Endothelial cell of umbilical vein (primary cell): ENCODE measurements at regions not wholly inside any gene's neighbourhood (a gene's known extent, or its start where the extent isn't known, plus 50 kb on each side); places are given as distances from the start of the nearest gene placed in this dataset.

Source experiments
- BruUV-seq: library from RNA; stranded (reverse); fragments of 400-500 nt; replicated peaks from 2 replicates; lab custom pipeline; 2021; lab: Mats Ljungman, UMichigan
- CTCF ChIA-PET: fragments of 300-600, 350-600 bp; sonication (Branson Sonifier 250); formaldehyde crosslinking; loops from one replicate; lab custom pipeline; 2021; ENCODE audit warnings: antibody characterized with exemption, inconsistent platforms; lab: Charles Lee
- POLR2A ChIA-PET: fragments of 300-600, 350-600 bp; sonication (Branson Sonifier 250); formaldehyde crosslinking; loops from one replicate; lab custom pipeline; 2021; ENCODE audit warnings: antibody characterized with exemption, inconsistent platforms; lab: Charles Lee
- DNase-seq: peaks from one replicate; pipeline ENCODE4 v3.0.0-alpha.2; 2011; ENCODE audit warnings: low read depth, low spot score
- FAIRE-seq: peaks from 2 replicates; lab custom pipeline; 2011; peaks lifted over from hg19 to GRCh38; lab: Jason Lieb, UNC
- H2AFZ ChIP-seq: 2 replicates; pipeline ENCODE4 v1.6.0; 2012; ENCODE audit warnings: low read depth, low read length, control low read depth, inconsistent platforms
- H3K27ac ChIP-seq: 2 replicates; pipeline ENCODE4 v1.5.1; 2011; ENCODE audit warnings: low read depth, mild to moderate bottlenecking, control low read depth, low read length, moderate library complexity; ENCODE audit not compliant: insufficient read depth
- H3K27me3 ChIP-seq, 2 experiments: 2 replicates each; pipeline versions ENCODE4 v1.6.0 to v1.6.1; 2011; ENCODE audit warnings: low read length in 2 of 2, mixed read lengths in 1 of 2; ENCODE audit not compliant: control insufficient read depth in 2 of 2, insufficient read depth in 2 of 2
- H3K36me3 ChIP-seq, 2 experiments: 2 replicates in 1 of 2; 3 replicates in 1 of 2; pipeline ENCODE4 v1.5.1; 2011; ENCODE audit warnings: low read length in 2 of 2, mild to moderate bottlenecking in 1 of 2, moderate library complexity in 1 of 2; ENCODE audit not compliant: control insufficient read depth in 2 of 2, insufficient read depth in 2 of 2; ENCODE audit errors: extremely low read depth in 1 of 2
- H3K4me1 ChIP-seq: 3 replicates; pipeline ENCODE4 v1.5.1; 2011; ENCODE audit warnings: mild to moderate bottlenecking, low read length; ENCODE audit not compliant: control insufficient read depth, insufficient read depth; ENCODE audit errors: extremely low read depth
- H3K4me2 ChIP-seq: 2 replicates; pipeline ENCODE4 v1.6.1; 2011; ENCODE audit warnings: low read length, control low read depth, mixed read lengths; ENCODE audit not compliant: insufficient read depth
- H3K4me3 ChIP-seq, 3 experiments: fragments of 200-600 bp in 1 of 3; sonication (generic), shearing (Covaris generic) in 1 of 3; replicated peaks in 1 of 3; 2 replicates each; pipeline ENCODE4 v1.5.1; 2011 to 2016; ENCODE audit warnings: control low read depth in 3 of 3, low read length in 3 of 3, mild to moderate bottlenecking in 2 of 3, inconsistent platforms in 1 of 3, low read depth in 1 of 3, moderate library complexity in 1 of 3; ENCODE audit not compliant: insufficient read depth in 1 of 3
- H3K79me2 ChIP-seq: 2 replicates; pipeline ENCODE4 v1.6.0; 2012; ENCODE audit warnings: low read length, inconsistent platforms; ENCODE audit not compliant: control insufficient read depth, insufficient read depth
- H3K9ac ChIP-seq: replicated peaks from 2 replicates; pipeline ENCODE3; 2011; ENCODE audit warnings: low read length, control low read depth; ENCODE audit not compliant: insufficient read depth; ENCODE audit errors: extremely low read depth
- H3K9me1 ChIP-seq: replicated peaks from 3 replicates; pipeline ENCODE4 v1.6.0; 2011; ENCODE audit warnings: mild to moderate bottlenecking, low read length; ENCODE audit not compliant: control insufficient read depth, insufficient read depth; ENCODE audit errors: extremely low read depth
- H3K9me3 ChIP-seq: replicated peaks from 2 replicates; pipeline ENCODE4 v1.5.1; 2012; ENCODE audit warnings: low read length, inconsistent platforms; ENCODE audit not compliant: control insufficient read depth, insufficient read depth
- H4K20me1 ChIP-seq: replicated peaks from 2 replicates; pipeline ENCODE3; 2011; ENCODE audit warnings: mild to moderate bottlenecking, low read length; ENCODE audit not compliant: control insufficient read depth, insufficient read depth; ENCODE audit errors: extremely low read depth
- FOS ChIP-seq: IDR thresholded peaks from 2 replicates; pipeline ENCODE4 v1.6.1; 2011; ENCODE audit warnings: mild to moderate bottlenecking, low read length, moderate library complexity, borderline replicate concordance; ENCODE audit not compliant: insufficient read depth
- MAX ChIP-seq: IDR thresholded peaks from 2 replicates; pipeline ENCODE4 v1.6.1; 2011; ENCODE audit not compliant: insufficient read depth, insufficient read length
- MYC ChIP-seq: IDR thresholded peaks from one replicate; pipeline ENCODE4 v1.6.1; 2011; ENCODE audit warnings: mild to moderate bottlenecking, low read depth, low read length
- POLR2A ChIP-seq: IDR thresholded peaks from 2 replicates; pipeline ENCODE4 v1.6.1; 2012; ENCODE audit warnings: low read depth, mild to moderate bottlenecking, control low read depth, low read length
- POLR2AphosphoS5 ChIP-seq: IDR thresholded peaks from 2 replicates; pipeline ENCODE4 v1.6.1; 2012; ENCODE audit warnings: low read depth, mild to moderate bottlenecking, control low read depth, low read length, moderate library complexity; ENCODE audit not compliant: insufficient read depth
- dilution Hi-C: fragments of 300-500 bp; cut with MboI; formaldehyde crosslinking; loops from one replicate; pipeline ENCODE4 v1.15.0; 2019; ENCODE audit warnings: low sequenced_read_pairs; ENCODE audit not compliant: extremely low pct_ligation_motif_present
- intact Hi-C: fragments of 100-400 bp; cut with micrococcal nuclease; formaldehyde crosslinking; loops from one replicate; pipeline ENCODE4 v1.10.0; 2022
- TF ChIP-seq, protein P1 (sequence below), 2 donors: IDR thresholded peaks; 1 replicate in 1 of 2; 2 replicates in 1 of 2; pipeline ENCODE4 v1.5.1; 2011; ENCODE audit warnings: low read length in 2 of 2, mild to moderate bottlenecking in 2 of 2, moderate library complexity in 2 of 2, control low read depth in 1 of 2, inconsistent platforms in 1 of 2, low read depth in 1 of 2; ENCODE audit not compliant: insufficient read depth in 1 of 2; ENCODE audit errors: extremely low read depth in 1 of 2

- Histone ChIP-seq H3K9ac (no peak overlapping the region), H3K79me2 (no peaks in the 10 kb centered on the region), H3K4me1 (no peaks in the 10 kb centered on the region), H4K20me1 (no peaks in the 10 kb centered on the region), H3K27ac (no peak overlapping the region), H3K9me1 (no peaks in the 10 kb centered on the region), H3K27me3 (no peaks in the 10 kb centered on the region), H3K36me3 (no peaks in the 10 kb centered on the region), H2AFZ (no peak overlapping the region), H3K4me2 (no peak overlapping the region), H3K4me3 (no peak overlapping the region), H3K9me3 (no peaks in the 10 kb centered on the region)
- ChIA-PET POLR2A (no interaction called here), CTCF (interaction anchor here (0.6 to 1.7 kb wide), 3 partner anchors 11 to 996 kb away, joined by 3 read pairs; no protein-coding TSS in a partner anchor)
- DNase-seq (no peak), FAIRE-seq (no peak)
- no peak for TF ChIP-seq MAX
- TF ChIP-seq, protein P1, sequence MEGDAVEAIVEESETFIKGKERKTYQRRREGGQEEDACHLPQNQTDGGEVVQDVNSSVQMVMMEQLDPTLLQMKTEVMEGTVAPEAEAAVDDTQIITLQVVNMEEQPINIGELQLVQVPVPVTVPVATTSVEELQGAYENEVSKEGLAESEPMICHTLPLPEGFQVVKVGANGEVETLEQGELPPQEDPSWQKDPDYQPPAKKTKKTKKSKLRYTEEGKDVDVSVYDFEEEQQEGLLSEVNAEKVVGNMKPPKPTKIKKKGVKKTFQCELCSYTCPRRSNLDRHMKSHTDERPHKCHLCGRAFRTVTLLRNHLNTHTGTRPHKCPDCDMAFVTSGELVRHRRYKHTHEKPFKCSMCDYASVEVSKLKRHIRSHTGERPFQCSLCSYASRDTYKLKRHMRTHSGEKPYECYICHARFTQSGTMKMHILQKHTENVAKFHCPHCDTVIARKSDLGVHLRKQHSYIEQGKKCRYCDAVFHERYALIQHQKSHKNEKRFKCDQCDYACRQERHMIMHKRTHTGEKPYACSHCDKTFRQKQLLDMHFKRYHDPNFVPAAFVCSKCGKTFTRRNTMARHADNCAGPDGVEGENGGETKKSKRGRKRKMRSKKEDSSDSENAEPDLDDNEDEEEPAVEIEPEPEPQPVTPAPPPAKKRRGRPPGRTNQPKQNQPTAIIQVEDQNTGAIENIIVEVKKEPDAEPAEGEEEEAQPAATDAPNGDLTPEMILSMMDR (IDR thresholded peaks at IDR 0.05; ENCODE audit: extremely low read depth in 1 of 2, insufficient read depth in 1 of 2, low read depth in 1 of 2, low read length in 2 of 2): no peak
- TF ChIP-seq MYC: no peak
- TF ChIP-seq FOS: no peak
- TF ChIP-seq POLR2A: no peak
- no peak for TF ChIP-seq POLR2AphosphoS5
- intact Hi-C loops (no loop called here), dilution Hi-C loops (no loop called here)
- BruUV-seq: no TSS peak
Observed at GRCh38 chr6:148192310-148192709, 150.3 kb upstream of the SASH1 start.
